Loucy (cell line): ENCODE measurements at regions not wholly inside any gene's neighbourhood (a gene's known extent, or its start where the extent isn't known, plus 50 kb on each side); places are given as distances from the start of the nearest gene placed in this dataset.

Source experiments
- CTCF ChIP-seq: fragments of 200-600 bp; sonication (generic); conservative IDR thresholded peaks from 2 replicates; pipeline ENCODE4 v1.5.1; 2014; ENCODE audit warnings: mild to moderate bottlenecking, antibody characterized with exemption, low read length
- EZH2phosphoT487 ChIP-seq: fragments of 200-600 bp; IDR thresholded peaks from 2 replicates; pipeline ENCODE4 v1.6.1; 2018; ENCODE audit warnings: antibody characterized with exemption, mild to moderate bottlenecking, moderate library complexity, borderline replicate concordance

- TF ChIP-seq CTCF (no peak), EZH2phosphoT487 (no peak)
Observed at GRCh38 chr20:56911946-56912345, 282.8 kb downstream of the TFAP2C start.
